ENCODE measurements at regions not wholly inside any gene's neighbourhood (a gene's known extent, or its start where the extent isn't known, plus 50 kb on each side); places are given as distances from the start of the nearest gene placed in this dataset.

- H3K4me2 ChIP-seq, result no peak overlapping the region
- H3K79me2 ChIP-seq (ENCODE audit: insufficient read depth), result no peaks in the 10 kb centered on the region
- TF ChIP-seq, protein P1, sequence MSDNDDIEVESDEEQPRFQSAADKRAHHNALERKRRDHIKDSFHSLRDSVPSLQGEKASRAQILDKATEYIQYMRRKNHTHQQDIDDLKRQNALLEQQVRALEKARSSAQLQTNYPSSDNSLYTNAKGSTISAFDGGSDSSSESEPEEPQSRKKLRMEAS (IDR thresholded peaks at IDR 0.05; ENCODE audit: low read depth), result no peak
- TF ChIP-seq FOSL2 (IDR thresholded peaks at IDR 0.05; ENCODE audit: borderline replicate concordance, low read depth) (no peak), RFX5 (IDR thresholded peaks at IDR 0.05; ENCODE audit: low read length) (no peak)
- H3K9me3 ChIP-seq, result no peaks in the 10 kb centered on the region
- H3K4me3 ChIP-seq (ENCODE audit: low read depth in 2 of 2, low read length in 1 of 2), result no peak overlapping the region
- H3K27me3 ChIP-seq (ENCODE audit: insufficient read depth), result no peaks in the 10 kb centered on the region
- no peak overlapping the region for H3K27ac ChIP-seq (ENCODE audit: low read depth in 2 of 2, low read length in 1 of 2)
- H3K9ac ChIP-seq, result no peak overlapping the region
- DNase-seq, result no peak
- no peaks in the 10 kb centered on the region for H3K9me2 ChIP-seq
- 90% methylated on average over 2 of the region's 2 CpGs for WGBS (ENCODE audit: low lambda C conversion rate)
- no peaks in the 10 kb centered on the region for H4K20me1 ChIP-seq (ENCODE audit: insufficient read depth)
- H3K36me3 ChIP-seq (replicated peaks in 1 of 2; ENCODE audit: control insufficient read depth in 1 of 2, insufficient read depth in 2 of 2, low read length in 1 of 2), result no peaks in the 10 kb centered on the region
- H3F3A ChIP-seq (replicated peaks; ENCODE audit: insufficient read depth), result no peaks in the 10 kb centered on the region
- POLR2A ChIA-PET, result no interaction called here
- CTCF ChIA-PET, result interaction anchor here (0.6 to 1.7 kb wide), 5 partner anchors 15 to 485 kb away, joined by 3 to 4 read pairs (median 3); no protein-coding TSS in a partner anchor
- no peaks in the 10 kb centered on the region; a peak in 2 of 4 replicates for H3K4me1 ChIP-seq (ENCODE audit: control insufficient read depth in 1 of 2, insufficient read depth in 2 of 2, low read depth in 1 of 2, low read length in 1 of 2)
- H2AFZ ChIP-seq (ENCODE audit: low read depth), result peak overlapping the region; percentile 51; the same call in 1 of the 2 replicates
Observed at GRCh38 chr2:217184242-217184641, 324.4 kb upstream of the TNP1 start.

GRCh38 chr2:217183471-217183870 is 323.6 kb upstream of the TNP1 start:
- H2AFZ ChIP-seq (ENCODE audit: low read depth), result no peak overlapping the region
- WGBS (ENCODE audit: low lambda C conversion rate), result 56% methylated on average over 1 of the region's 1 CpG
- no peaks in the 10 kb centered on the region for H4K20me1 ChIP-seq (ENCODE audit: insufficient read depth)
- H3K4me1 ChIP-seq (ENCODE audit: control insufficient read depth in 1 of 2, insufficient read depth in 2 of 2, low read depth in 1 of 2, low read length in 1 of 2), result no peaks in the 10 kb centered on the region; a peak in 2 of 4 replicates
- DNase-seq, result no peak
- CTCF ChIA-PET, result interaction anchor here (1.0 to 1.7 kb wide), 6 partner anchors 11 to 485 kb away, joined by 3 to 5 read pairs (median 4); no protein-coding TSS in a partner anchor
- no peaks in the 10 kb centered on the region for H3K79me2 ChIP-seq (ENCODE audit: insufficient read depth)
- no peak for TF ChIP-seq FOXJ3 (CRISPR knock-in tag; IDR thresholded peaks at IDR 0.05)
- TF ChIP-seq, protein P2, sequence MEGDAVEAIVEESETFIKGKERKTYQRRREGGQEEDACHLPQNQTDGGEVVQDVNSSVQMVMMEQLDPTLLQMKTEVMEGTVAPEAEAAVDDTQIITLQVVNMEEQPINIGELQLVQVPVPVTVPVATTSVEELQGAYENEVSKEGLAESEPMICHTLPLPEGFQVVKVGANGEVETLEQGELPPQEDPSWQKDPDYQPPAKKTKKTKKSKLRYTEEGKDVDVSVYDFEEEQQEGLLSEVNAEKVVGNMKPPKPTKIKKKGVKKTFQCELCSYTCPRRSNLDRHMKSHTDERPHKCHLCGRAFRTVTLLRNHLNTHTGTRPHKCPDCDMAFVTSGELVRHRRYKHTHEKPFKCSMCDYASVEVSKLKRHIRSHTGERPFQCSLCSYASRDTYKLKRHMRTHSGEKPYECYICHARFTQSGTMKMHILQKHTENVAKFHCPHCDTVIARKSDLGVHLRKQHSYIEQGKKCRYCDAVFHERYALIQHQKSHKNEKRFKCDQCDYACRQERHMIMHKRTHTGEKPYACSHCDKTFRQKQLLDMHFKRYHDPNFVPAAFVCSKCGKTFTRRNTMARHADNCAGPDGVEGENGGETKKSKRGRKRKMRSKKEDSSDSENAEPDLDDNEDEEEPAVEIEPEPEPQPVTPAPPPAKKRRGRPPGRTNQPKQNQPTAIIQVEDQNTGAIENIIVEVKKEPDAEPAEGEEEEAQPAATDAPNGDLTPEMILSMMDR (IDR thresholded peaks at IDR 0.05), result no peak
- H3K9ac ChIP-seq, result no peak overlapping the region
- H3K4me3 ChIP-seq (ENCODE audit: low read depth in 2 of 2, low read length in 1 of 2), result no peak overlapping the region
- no peaks in the 10 kb centered on the region for H3F3A ChIP-seq (replicated peaks; ENCODE audit: insufficient read depth)
- no peak overlapping the region for H3K27ac ChIP-seq (ENCODE audit: low read depth in 2 of 2, low read length in 1 of 2)
- no peaks in the 10 kb centered on the region for H3K27me3 ChIP-seq (ENCODE audit: insufficient read depth)
- no peaks in the 10 kb centered on the region for H3K36me3 ChIP-seq (replicated peaks in 1 of 2; ENCODE audit: control insufficient read depth in 1 of 2, insufficient read depth in 2 of 2, low read length in 1 of 2)
- no peaks in the 10 kb centered on the region for H3K9me3 ChIP-seq
- no peak overlapping the region for H3K4me2 ChIP-seq
- POLR2A ChIA-PET, result no interaction called here
- no peaks in the 10 kb centered on the region for H3K9me2 ChIP-seq

DNA sequence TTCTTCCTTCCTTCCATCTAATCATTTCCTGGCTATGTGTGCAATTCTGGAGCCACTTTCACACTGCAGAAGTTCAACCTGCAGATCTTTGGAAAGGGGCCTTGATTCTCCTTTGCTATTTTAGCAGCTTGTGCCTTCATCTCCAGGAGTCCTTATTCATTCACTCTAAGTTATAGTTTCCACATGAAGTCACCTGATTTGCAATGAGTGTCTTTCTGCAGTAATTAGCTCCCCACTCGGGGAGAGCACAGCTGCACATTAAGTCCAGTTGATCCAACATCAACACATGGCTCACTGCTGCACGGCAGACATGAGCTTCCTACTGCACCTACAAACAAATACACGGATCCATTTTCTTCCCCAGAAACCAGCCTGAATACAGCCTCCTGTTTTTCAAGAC is 323.1 kb upstream of the TNP1 start:
- WGBS (ENCODE audit: low lambda C conversion rate), result 77% methylated on average over 3 of the region's 3 CpGs
- no peaks in the 10 kb centered on the region for H3K36me3 ChIP-seq (replicated peaks in 1 of 2; ENCODE audit: control insufficient read depth in 1 of 2, insufficient read depth in 2 of 2, low read length in 1 of 2)
- no peak overlapping the region for H2AFZ ChIP-seq (ENCODE audit: low read depth)
- ChIA-PET CTCF (interaction anchor here (0.6 to 1.2 kb wide), 4 partner anchors 10 to 328 kb away, joined by 3 to 5 read pairs (median 4); no protein-coding TSS in a partner anchor), POLR2A (no interaction called here)
- TF ChIP-seq POLR2AphosphoS5 (IDR thresholded peaks at IDR 0.05; ENCODE audit: low read depth, low read length) (no peak), EP300 (IDR thresholded peaks at IDR 0.05; ENCODE audit: borderline replicate concordance in 1 of 2, low read depth in 1 of 2, low read length in 1 of 2) (no peak), ZBTB33 (IDR thresholded peaks at IDR 0.05; ENCODE audit: borderline replicate concordance, low read depth) (no peak), RAD21 (IDR thresholded peaks at IDR 0.05; ENCODE audit: low read length) (no peak)
- H3K4me3 ChIP-seq (ENCODE audit: low read depth in 2 of 2, low read length in 1 of 2), result no peak overlapping the region
- H3K27me3 ChIP-seq (ENCODE audit: insufficient read depth), result no peaks in the 10 kb centered on the region
- DNase-seq, result no peak
- H3F3A ChIP-seq (replicated peaks; ENCODE audit: insufficient read depth), result no peaks in the 10 kb centered on the region
- no peaks in the 10 kb centered on the region; a peak in 2 of 4 replicates for H3K4me1 ChIP-seq (ENCODE audit: control insufficient read depth in 1 of 2, insufficient read depth in 2 of 2, low read depth in 1 of 2, low read length in 1 of 2)
- no peaks in the 10 kb centered on the region for H3K9me3 ChIP-seq
- H4K20me1 ChIP-seq (ENCODE audit: insufficient read depth), result no peaks in the 10 kb centered on the region
- H3K9ac ChIP-seq, result no peak overlapping the region
- no peaks in the 10 kb centered on the region for H3K9me2 ChIP-seq
- H3K27ac ChIP-seq (ENCODE audit: low read depth in 2 of 2, low read length in 1 of 2), result no peak overlapping the region
- H3K4me2 ChIP-seq, result no peak overlapping the region
- no peaks in the 10 kb centered on the region for H3K79me2 ChIP-seq (ENCODE audit: insufficient read depth)
